Transverse colon (tissue), 3 donors: ENCODE measurements at regions not wholly inside any gene's neighbourhood (a gene's known extent, or its start where the extent isn't known, plus 50 kb on each side); places are given as distances from the start of the nearest gene placed in this dataset.

Experiments used
- POLR2A ChIP-seq: fragments of 450-650 bp; IDR thresholded peaks from one replicate; pipeline ENCODE4 v1.6.1; 2016; ENCODE audit warnings: antibody characterized with exemption, mild to moderate bottlenecking, moderate library complexity
- TF ChIP-seq, protein P1 (sequence below), 5 experiments: fragments of 200-600 bp in 3 of 5; fragments of 450-650 bp in 2 of 5; sonication (generic) in 3 of 5; IDR thresholded peaks; 1 replicate in 2 of 5; 2 replicates in 3 of 5; pipeline ENCODE4 v1.5.1; 2016 to 2017; ENCODE audit warnings: antibody characterized with exemption in 5 of 5, inconsistent platforms in 3 of 5, mild to moderate bottlenecking in 2 of 5, moderate library complexity in 1 of 5

DNA sequence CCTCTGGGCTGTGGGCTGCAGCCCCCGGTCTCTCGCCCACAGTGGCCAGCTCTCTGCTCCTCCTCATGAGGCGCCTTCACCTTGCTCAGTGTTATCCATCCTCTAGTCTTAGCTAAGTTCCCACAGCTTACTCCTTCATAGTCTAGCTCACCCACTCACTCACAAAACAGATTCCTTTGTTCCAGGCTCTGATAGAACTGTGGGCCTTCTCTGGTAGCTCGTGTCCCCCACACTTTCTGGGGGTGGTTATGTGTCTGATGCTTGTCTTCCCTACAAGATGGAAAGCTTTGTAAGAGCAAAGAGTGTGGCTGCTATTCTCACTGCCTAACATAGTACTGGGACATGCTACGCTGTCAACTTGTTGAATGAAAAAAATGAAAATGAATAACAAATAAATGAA is 135.8 kb downstream of the EN1 start:
- no peak for TF ChIP-seq POLR2A
- TF ChIP-seq, protein P1, sequence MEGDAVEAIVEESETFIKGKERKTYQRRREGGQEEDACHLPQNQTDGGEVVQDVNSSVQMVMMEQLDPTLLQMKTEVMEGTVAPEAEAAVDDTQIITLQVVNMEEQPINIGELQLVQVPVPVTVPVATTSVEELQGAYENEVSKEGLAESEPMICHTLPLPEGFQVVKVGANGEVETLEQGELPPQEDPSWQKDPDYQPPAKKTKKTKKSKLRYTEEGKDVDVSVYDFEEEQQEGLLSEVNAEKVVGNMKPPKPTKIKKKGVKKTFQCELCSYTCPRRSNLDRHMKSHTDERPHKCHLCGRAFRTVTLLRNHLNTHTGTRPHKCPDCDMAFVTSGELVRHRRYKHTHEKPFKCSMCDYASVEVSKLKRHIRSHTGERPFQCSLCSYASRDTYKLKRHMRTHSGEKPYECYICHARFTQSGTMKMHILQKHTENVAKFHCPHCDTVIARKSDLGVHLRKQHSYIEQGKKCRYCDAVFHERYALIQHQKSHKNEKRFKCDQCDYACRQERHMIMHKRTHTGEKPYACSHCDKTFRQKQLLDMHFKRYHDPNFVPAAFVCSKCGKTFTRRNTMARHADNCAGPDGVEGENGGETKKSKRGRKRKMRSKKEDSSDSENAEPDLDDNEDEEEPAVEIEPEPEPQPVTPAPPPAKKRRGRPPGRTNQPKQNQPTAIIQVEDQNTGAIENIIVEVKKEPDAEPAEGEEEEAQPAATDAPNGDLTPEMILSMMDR (IDR thresholded peaks at IDR 0.05) = no peak
